ENCODE measurements at regions not wholly inside any gene's neighbourhood (a gene's known extent, or its start where the extent isn't known, plus 50 kb on each side); places are given as distances from the start of the nearest gene placed in this dataset.

DNA sequence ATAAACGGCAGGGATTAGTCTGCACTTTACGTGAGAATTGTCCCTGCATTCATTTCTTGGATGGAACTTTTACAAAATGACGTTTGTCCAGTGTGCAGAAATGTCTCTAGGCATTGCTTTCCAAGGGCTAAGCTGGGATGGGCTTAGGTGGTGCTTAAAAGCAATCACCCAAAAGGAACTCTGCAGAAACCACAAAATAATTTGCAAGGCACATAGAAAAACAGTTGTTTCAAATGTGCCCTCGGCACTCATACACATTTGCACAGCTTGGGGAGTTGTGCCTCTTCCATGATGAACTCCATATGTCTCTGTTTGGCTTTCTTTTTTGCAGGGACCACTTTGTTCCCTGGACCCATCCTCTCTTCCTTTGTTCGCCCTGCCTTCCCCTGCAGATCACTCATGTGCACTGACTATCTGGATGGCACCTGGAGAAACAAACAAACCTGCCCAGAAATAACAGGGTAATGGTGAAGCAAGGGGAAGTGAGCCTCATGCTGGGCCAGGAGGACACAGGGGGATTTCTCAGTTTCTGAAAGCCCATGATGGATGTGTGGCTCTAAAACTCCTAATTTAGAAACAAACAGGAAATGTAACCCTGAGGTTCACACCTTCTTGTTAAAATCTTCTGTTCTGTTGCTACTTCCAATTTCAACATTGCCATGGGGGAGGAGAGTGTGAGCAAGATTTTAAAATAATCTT lies 150.2 kb downstream of the SNX19 start:
- TF ChIP-seq, protein P1, sequence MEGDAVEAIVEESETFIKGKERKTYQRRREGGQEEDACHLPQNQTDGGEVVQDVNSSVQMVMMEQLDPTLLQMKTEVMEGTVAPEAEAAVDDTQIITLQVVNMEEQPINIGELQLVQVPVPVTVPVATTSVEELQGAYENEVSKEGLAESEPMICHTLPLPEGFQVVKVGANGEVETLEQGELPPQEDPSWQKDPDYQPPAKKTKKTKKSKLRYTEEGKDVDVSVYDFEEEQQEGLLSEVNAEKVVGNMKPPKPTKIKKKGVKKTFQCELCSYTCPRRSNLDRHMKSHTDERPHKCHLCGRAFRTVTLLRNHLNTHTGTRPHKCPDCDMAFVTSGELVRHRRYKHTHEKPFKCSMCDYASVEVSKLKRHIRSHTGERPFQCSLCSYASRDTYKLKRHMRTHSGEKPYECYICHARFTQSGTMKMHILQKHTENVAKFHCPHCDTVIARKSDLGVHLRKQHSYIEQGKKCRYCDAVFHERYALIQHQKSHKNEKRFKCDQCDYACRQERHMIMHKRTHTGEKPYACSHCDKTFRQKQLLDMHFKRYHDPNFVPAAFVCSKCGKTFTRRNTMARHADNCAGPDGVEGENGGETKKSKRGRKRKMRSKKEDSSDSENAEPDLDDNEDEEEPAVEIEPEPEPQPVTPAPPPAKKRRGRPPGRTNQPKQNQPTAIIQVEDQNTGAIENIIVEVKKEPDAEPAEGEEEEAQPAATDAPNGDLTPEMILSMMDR (IDR thresholded peaks at IDR 0.05; ENCODE audit: insufficient read depth, low read depth, low read length, missing control alignments), result no peak
- no peak for DNase-seq (ENCODE audit: low read depth)
- H3K4me3 ChIP-seq (ENCODE audit: low read length), result no peak overlapping the region

DNA sequence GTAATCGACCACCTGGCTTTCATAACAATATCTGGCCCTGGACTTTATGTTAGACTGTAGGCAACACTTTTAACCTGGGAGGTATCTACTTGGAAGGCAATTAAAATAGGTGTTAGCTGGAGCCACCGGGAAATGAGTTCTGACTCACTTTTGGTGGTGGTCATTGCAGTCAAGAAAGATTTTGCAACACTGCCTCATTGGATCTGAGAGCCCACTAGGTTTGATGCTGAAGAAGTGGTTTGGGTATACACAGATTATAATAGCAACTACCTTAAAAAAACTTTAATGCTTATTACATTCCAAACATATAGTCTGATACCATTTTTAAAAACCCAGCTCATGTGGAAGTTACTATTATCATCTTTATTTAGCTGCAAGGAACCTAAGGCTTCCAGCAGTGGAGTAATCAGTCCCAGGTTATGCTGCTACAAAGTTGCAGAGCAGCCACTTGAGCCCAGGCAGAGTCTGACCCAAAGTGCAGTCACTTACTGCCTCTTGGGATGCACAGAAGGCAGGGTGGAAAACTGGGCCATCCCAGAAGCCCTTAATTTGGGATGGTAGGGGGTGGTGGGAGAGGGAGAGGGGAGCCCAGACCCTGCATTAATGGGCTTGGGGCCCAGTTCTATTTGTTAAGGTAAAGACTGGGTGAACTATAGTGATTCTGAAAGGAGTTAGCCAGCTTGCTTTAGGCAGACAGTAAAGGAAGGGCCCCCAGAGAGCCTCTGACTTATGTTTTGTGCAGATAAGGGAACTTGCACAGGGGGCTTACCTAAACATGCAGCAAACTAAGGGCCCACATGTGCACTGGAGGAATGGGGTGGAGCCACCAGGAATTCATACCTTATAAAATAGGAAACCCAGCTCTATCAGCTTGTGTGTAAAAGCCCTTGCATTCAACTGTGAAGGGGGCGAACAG lies 149.4 kb downstream of the SNX19 start:
- DNase-seq (ENCODE audit: low read depth), result no peak
- TF ChIP-seq, protein P1 (IDR thresholded peaks at IDR 0.05; ENCODE audit: insufficient read depth, low read depth, low read length, missing control alignments), result no peak
- H3K4me3 ChIP-seq (ENCODE audit: low read length), result no peak overlapping the region

DNA sequence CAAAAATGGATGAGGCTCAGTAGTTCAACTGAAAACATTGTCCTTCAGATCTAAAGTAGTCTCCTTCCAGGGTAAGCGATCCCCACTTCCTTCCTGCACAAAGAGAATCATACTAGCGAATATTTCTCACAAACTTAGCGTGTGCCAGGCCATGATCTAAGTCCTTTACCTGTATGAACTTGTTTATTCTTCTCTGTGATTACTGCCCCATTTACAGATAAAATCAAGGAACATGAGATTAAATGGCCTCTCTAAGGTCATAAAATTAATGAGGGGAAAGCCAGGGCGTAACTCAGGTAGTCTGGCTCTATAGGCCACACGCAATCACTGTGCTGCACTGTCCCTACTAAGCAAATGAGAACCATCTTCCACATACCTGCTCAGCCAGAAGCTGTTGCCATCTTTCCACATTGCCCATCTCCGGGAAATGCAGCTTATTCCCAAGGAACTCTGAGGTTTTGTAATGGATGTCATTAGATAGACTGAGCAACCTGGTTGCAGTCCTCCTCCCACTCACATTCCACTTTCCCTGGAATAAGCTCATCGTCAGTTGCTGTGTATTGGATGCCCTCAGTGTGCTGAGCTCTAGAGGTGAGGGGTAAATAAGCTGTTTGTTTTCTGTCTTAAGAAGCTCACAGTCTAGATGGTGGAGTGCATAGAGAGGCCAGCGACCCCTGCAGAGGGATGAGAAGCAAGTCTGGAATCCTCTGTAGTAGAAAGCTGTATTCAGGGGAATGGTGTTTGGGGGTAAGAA lies 146.3 kb downstream of the SNX19 start:
- DNase-seq (ENCODE audit: low read depth), result no peak
- TF ChIP-seq, protein P1 (IDR thresholded peaks at IDR 0.05; ENCODE audit: insufficient read depth, low read depth, low read length, missing control alignments), result no peak

DNA sequence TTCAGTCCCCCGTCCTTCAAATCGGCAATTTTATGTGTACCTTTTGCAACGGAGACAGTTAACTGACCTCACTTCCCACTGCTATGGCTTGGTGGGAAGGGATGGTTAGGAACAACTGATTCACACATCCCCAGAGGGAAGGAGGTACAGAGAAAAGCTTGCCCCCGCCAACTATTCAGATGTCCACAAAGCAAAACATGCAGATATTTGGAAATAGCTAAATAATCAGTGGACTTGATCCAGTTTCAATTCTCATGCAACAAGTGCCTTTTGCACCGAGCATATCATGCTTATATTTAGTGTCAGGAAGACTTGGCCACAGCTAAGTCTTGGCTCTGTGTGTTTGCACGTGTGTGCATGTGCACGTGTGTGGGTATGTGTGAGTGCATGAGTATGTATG lies 144.6 kb downstream of the SNX19 start:
- DNase-seq (ENCODE audit: low read depth), result no peak
- H3K4me3 ChIP-seq (ENCODE audit: low read length), result no peak overlapping the region
- TF ChIP-seq, protein P1 (IDR thresholded peaks at IDR 0.05; ENCODE audit: insufficient read depth, low read depth, low read length, missing control alignments), result no peak

More for the DNA sequence above, 146.3 kb downstream of the SNX19 start:
- H3K4me3 ChIP-seq (ENCODE audit: low read length), result no peak overlapping the region

- H3K4me3 ChIP-seq (ENCODE audit: low read length), result no peak overlapping the region
- TF ChIP-seq, protein P1 (IDR thresholded peaks at IDR 0.05; ENCODE audit: insufficient read depth, low read depth, low read length, missing control alignments), result no peak
- DNase-seq (ENCODE audit: low read depth), result peak; percentile 86
These were observed 143.7 kb downstream of the SNX19 start for GRCh38 chr11:130772266-130773227.

Measured in epithelial cell of esophagus (primary cell).